Karpas-422 (cell line): ENCODE measurements at regions not wholly inside any gene's neighbourhood (a gene's known extent, or its start where the extent isn't known, plus 50 kb on each side); places are given as distances from the start of the nearest gene placed in this dataset.

Source experiments
- DNase-seq: peaks from one replicate; pipeline ENCODE4 v3.0.0-alpha.2; 2015
- H2AFZ ChIP-seq: fragments of 200-600 bp; sonication (generic); 2 replicates; pipeline ENCODE4 v1.6.1; 2014; ENCODE audit warnings: antibody characterized with exemption, low read length, mixed read lengths
- H3K27ac ChIP-seq: fragments of 200-600 bp; sonication (generic); 2 replicates; pipeline ENCODE4 v1.5.1; 2014; ENCODE audit warnings: mild to moderate bottlenecking, low read length, moderate library complexity
- H3K27me3 ChIP-seq: fragments of 200-600 bp; sonication (generic); 2 replicates; pipeline ENCODE4 v1.6.1; 2014; ENCODE audit warnings: low read length, mixed read lengths
- H3K36me3 ChIP-seq: fragments of 200-600 bp; sonication (generic); 2 replicates; pipeline ENCODE4 v1.6.1; 2014; ENCODE audit warnings: low read length, mixed read lengths; ENCODE audit not compliant: insufficient read depth
- H3K4me1 ChIP-seq: fragments of 200-600 bp; sonication (generic); 2 replicates; pipeline ENCODE4 v1.6.1; 2014; ENCODE audit warnings: mild to moderate bottlenecking, low read length, mixed read lengths
- H3K4me2 ChIP-seq: fragments of 200-600 bp; sonication (generic); 2 replicates; pipeline ENCODE4 v1.6.1; 2014; ENCODE audit warnings: low read length, low read depth, mild to moderate bottlenecking; ENCODE audit not compliant: poor library complexity, severe bottlenecking
- H3K4me3 ChIP-seq: fragments of 200-600 bp; sonication (generic); 2 replicates; pipeline ENCODE4 v1.5.1; 2014; ENCODE audit warnings: mild to moderate bottlenecking, antibody characterized with exemption, low read length, mixed read lengths
- H3K79me2 ChIP-seq: fragments of 200-600 bp; sonication (generic); 2 replicates; pipeline ENCODE4 v1.6.1; 2014; ENCODE audit warnings: mild to moderate bottlenecking, low read length, mixed read lengths
- H3K9ac ChIP-seq: fragments of 200-600 bp; sonication (generic); 2 replicates; pipeline ENCODE4 v1.6.0; 2014; ENCODE audit warnings: low read length
- H3K9me2 ChIP-seq: fragments of 200-600 bp; sonication (generic), shearing (Covaris generic); replicated peaks from 2 replicates; pipeline ENCODE4 v1.6.0; 2014; ENCODE audit warnings: mild to moderate bottlenecking, low read length, moderate library complexity; ENCODE audit not compliant: insufficient read depth
- H3K9me3 ChIP-seq: fragments of 300-700, 200-600 bp; sonication (generic); 2 replicates; pipeline ENCODE4 v1.6.1; 2014; ENCODE audit warnings: low read length, mixed read lengths
- H4K20me1 ChIP-seq: fragments of 200-600 bp; sonication (generic); 2 replicates; pipeline ENCODE4 v1.6.1; 2014; ENCODE audit warnings: mild to moderate bottlenecking, antibody characterized with exemption, low read length, low read depth; ENCODE audit not compliant: insufficient read depth

DNA sequence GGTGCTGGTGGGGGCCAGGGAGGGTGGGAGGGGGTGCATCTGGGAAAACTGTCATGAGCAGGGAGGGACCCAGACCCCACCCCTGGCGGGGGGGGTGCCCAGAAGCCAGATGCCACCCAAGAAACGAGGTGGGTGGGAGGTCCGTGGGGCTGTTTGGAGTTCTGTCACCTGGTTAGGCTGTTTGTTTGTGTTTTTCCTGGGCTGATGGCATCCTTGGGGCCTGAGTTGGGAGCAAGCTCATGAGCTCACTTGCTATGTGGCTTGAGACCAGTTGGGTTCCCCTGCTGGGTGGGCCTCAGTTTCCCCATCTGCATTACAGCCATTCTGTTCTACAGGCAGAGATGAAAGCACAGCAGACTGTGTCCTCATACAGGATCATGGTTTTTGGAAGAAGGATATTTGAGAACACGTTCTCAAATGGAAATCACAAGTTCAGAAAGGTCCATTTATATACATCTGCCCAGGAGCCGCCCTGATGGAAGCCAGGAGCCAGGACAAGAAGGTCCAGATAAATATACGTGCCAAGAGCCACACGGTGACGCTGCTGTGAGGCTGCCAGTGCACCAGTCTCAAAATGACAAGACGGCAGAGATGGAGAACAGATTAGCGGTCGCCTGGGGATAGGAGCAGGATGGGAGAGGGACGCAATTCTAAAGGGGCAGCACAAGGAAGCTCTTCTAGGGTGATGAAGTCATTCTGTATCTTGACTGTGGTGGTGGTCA is 312.9 kb downstream of the MN1 start:
- no peak overlapping the region for H3K4me2 ChIP-seq
- no peaks in the 10 kb centered on the region for H3K27me3 ChIP-seq
- no peak overlapping the region for H3K27ac ChIP-seq
- H3K9me2 ChIP-seq, result no peaks in the 10 kb centered on the region
- H4K20me1 ChIP-seq, result no peaks in the 10 kb centered on the region
- no peaks in the 10 kb centered on the region for H3K4me1 ChIP-seq
- no peaks in the 10 kb centered on the region for H3K79me2 ChIP-seq
- no peak overlapping the region for H3K9ac ChIP-seq
- no peaks in the 10 kb centered on the region for H3K9me3 ChIP-seq
- H2AFZ ChIP-seq, result no peak overlapping the region
- no peaks in the 10 kb centered on the region for H3K36me3 ChIP-seq
- DNase-seq, result no peak
- H3K4me3 ChIP-seq, result no peak overlapping the region

DNA sequence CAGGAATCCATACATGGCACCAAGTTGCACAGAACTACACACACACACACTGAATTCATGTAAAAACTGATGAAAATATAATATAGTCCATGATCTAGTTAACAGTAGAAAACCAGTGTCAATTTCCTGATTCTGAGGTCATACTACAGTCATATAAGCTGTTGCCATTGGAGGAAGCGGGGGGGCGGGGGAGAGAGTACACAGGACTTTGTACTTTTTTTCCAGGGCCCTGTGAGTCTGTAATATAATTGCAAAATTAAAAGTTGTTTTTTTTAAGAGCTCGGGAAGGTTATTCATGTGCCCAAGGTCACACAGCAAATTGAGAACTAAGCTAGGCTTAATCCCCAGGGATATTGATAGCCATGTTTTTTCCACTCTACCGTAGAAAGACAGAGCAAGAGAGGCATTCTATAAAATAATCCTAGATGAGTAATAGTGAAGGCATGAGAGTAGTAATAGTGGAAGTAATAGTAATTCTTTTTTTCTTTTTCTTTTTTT is 312.3 kb downstream of the MN1 start:
- H3K9me3 ChIP-seq, result no peaks in the 10 kb centered on the region
- no peaks in the 10 kb centered on the region for H3K4me1 ChIP-seq
- H3K27me3 ChIP-seq, result no peaks in the 10 kb centered on the region
- H2AFZ ChIP-seq, result no peak overlapping the region
- H3K9ac ChIP-seq, result no peak overlapping the region
- no peaks in the 10 kb centered on the region for H3K79me2 ChIP-seq
- no peak for DNase-seq
- H3K9me2 ChIP-seq, result no peaks in the 10 kb centered on the region
- H3K27ac ChIP-seq, result no peak overlapping the region
- H3K4me2 ChIP-seq, result no peak overlapping the region
- H3K36me3 ChIP-seq, result no peaks in the 10 kb centered on the region
- H4K20me1 ChIP-seq, result no peaks in the 10 kb centered on the region
- no peak overlapping the region for H3K4me3 ChIP-seq

DNA sequence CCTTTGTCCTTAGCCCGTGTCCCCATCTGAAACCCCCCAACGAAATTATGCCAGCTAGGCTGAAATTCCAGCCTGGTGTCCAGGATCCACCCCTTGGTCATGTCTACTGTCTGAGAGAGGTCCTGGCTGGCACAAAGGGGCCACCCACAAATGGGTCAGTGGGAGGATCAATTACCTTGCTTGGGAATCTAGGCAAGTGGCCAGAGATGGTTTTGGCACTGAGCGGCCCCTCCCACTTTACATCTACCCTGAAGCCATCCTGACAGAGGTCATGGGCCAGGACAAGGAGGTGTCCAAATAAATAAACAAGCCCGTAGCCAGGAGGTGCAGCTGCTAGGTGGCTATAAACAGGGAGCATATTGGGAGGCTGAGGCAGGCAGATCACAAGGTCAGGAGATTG is 311.5 kb downstream of the MN1 start:
- Histone ChIP-seq H3K27ac (no peak overlapping the region), H3K4me1 (no peaks in the 10 kb centered on the region), H3K4me2 (no peak overlapping the region), H3K4me3 (no peak overlapping the region), H2AFZ (no peak overlapping the region), H3K79me2 (no peaks in the 10 kb centered on the region), H4K20me1 (no peaks in the 10 kb centered on the region), H3K27me3 (no peaks in the 10 kb centered on the region), H3K9me2 (no peaks in the 10 kb centered on the region), H3K9me3 (no peaks in the 10 kb centered on the region), H3K36me3 (no peaks in the 10 kb centered on the region), H3K9ac (no peak overlapping the region)
- no peak for DNase-seq

DNA sequence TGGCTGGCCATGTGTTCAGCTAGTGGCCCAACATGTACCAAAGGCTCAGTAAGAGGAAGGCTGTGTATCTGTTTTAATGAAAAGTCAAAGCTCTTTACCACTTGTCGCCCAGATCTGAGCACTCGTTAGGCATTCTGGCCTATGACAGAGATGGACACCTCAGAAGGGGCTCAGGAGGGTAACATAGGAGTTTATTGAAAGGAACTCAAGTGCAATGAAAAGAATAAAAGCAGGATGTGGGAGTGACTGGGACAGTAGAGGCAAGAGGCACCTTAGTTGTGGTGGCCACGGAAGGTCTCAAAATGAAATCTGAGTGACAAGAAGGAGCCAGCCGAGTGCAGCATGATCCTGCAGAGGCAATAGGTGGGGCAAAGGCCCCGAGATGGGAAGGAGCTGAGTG is 309.7 kb downstream of the MN1 start:
- Histone ChIP-seq H2AFZ (no peak overlapping the region), H3K79me2 (no peaks in the 10 kb centered on the region), H3K4me1 (no peaks in the 10 kb centered on the region), H3K27ac (no peak overlapping the region), H3K36me3 (no peaks in the 10 kb centered on the region), H4K20me1 (no peaks in the 10 kb centered on the region), H3K9me2 (no peaks in the 10 kb centered on the region), H3K4me2 (no peak overlapping the region), H3K9ac (no peak overlapping the region), H3K9me3 (no peaks in the 10 kb centered on the region), H3K4me3 (no peak overlapping the region), H3K27me3 (no peaks in the 10 kb centered on the region)
- no peak for DNase-seq

DNA sequence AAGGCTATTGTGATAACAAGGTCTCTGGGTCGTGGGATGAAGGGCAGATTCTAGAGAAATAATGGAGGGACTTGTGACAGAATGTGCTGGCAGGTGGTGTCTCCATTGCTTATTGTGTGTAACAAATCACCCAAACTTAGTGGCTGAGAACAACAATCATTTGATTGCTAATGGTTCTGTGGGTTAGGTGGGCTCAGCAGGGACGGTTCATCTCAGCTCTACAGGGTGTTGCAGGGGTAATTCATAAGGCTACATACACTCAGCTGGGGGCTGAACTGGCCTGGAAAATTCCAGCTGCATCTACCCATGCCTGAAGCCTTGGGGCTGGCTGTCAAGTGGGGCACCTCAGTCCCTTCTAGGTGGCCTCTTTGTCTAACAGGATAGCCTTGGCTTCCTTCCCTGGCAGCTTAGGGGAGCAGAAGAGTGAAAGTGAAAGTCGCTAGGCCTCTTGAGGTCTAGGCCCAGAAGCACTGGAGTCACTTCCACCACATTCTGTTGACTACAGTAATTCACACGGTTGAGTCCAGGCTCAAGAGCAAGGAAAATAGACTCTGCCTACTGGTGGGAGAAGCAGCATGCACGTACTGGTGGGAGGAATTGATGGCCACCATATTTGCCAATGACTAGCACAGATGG is 308.9 kb downstream of the MN1 start:
- H4K20me1 ChIP-seq, result no peaks in the 10 kb centered on the region
- H3K27me3 ChIP-seq, result no peaks in the 10 kb centered on the region
- DNase-seq, result no peak

DNA sequence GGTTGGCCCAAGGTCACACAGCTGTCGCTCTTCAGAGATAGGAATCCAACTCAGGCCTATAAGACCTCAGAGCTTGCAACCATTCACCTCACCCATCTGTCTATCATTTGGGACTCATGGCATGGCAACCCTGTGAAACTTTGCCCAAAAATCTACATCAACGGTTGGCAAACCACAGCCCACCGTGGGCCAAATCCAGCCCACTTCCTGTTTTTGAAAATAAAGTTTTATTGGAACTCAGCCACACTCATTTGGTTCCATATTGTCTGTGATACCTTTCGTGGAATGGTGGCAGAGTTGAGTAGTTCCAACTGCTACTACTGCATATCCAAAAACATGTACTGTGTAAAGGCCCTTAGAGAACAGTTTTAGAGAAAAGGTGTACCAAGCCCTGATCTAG is 307.8 kb downstream of the MN1 start:
- no peak overlapping the region for H3K4me3 ChIP-seq
- no peaks in the 10 kb centered on the region for H3K36me3 ChIP-seq
- H2AFZ ChIP-seq, result no peak overlapping the region
- H3K27me3 ChIP-seq, result no peaks in the 10 kb centered on the region
- H3K4me1 ChIP-seq, result no peaks in the 10 kb centered on the region
- H3K79me2 ChIP-seq, result no peaks in the 10 kb centered on the region
- no peak overlapping the region for H3K9ac ChIP-seq
- H4K20me1 ChIP-seq, result no peaks in the 10 kb centered on the region
- no peaks in the 10 kb centered on the region for H3K9me2 ChIP-seq
- no peak overlapping the region for H3K4me2 ChIP-seq
- DNase-seq, result no peak
- H3K9me3 ChIP-seq, result no peaks in the 10 kb centered on the region
- no peak overlapping the region for H3K27ac ChIP-seq

More for the DNA sequence above, 308.9 kb downstream of the MN1 start:
- Histone ChIP-seq H3K36me3 (no peaks in the 10 kb centered on the region), H3K4me3 (no peak overlapping the region), H2AFZ (no peak overlapping the region), H3K4me1 (no peaks in the 10 kb centered on the region), H3K79me2 (no peaks in the 10 kb centered on the region), H3K9me2 (no peaks in the 10 kb centered on the region), H3K9me3 (no peaks in the 10 kb centered on the region), H3K4me2 (no peak overlapping the region), H3K9ac (no peak overlapping the region), H3K27ac (no peak overlapping the region)

DNA sequence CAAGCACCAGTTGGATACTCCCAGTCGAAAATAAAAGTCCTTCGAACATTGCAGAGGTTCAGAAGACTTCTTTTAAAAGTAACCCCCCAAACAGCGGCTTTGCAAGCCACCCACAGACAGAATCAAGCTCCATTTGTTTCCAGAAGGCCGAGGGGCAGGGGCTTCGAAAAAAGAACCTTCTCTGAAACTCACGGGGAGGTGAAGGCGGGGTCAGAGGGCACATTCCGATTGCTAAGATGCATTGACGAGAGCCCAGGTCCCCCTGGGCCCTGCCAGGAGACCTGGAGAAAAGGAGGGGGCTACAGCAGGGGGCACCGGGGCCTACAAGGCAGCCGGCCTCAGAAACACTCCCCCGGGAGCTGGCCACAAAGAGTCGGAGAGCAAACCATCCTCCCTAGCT is 306.8 kb downstream of the MN1 start:
- Histone ChIP-seq H3K79me2 (no peaks in the 10 kb centered on the region), H3K36me3 (no peaks in the 10 kb centered on the region), H3K27ac (no peak overlapping the region), H3K9me2 (no peaks in the 10 kb centered on the region), H3K4me3 (no peak overlapping the region), H3K4me1 (no peaks in the 10 kb centered on the region), H3K27me3 (no peaks in the 10 kb centered on the region), H3K4me2 (no peak overlapping the region), H2AFZ (no peak overlapping the region), H3K9ac (no peak overlapping the region), H4K20me1 (no peaks in the 10 kb centered on the region), H3K9me3 (no peaks in the 10 kb centered on the region)
- DNase-seq, result no peak

DNA sequence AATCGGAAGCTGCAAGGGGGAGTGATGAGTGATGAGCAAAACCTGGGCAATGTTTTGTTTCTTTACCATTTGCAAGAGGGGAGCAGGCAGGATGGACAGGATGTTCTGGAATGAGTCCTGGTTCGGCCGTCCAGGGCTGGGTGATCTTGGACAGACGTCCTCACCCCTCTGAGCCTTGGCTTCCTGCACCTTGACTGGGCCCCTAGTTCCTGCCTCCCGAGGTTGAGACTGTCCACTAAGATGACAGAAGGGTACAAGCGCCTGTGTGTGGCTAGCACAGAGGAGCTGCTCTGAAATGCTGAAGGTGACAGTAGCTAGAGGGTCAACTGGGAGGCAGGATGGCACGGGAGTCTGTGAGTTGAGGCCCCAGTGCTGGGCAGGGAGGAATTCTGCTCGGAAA is 306.2 kb downstream of the MN1 start:
- no peaks in the 10 kb centered on the region for H3K9me2 ChIP-seq
- no peaks in the 10 kb centered on the region for H3K4me1 ChIP-seq
- H3K9ac ChIP-seq, result no peak overlapping the region
- H4K20me1 ChIP-seq, result no peaks in the 10 kb centered on the region
- H3K27ac ChIP-seq, result no peak overlapping the region
- no peaks in the 10 kb centered on the region for H3K79me2 ChIP-seq
- no peak overlapping the region for H3K4me2 ChIP-seq
- no peak for DNase-seq
- H3K36me3 ChIP-seq, result no peaks in the 10 kb centered on the region
- no peak overlapping the region for H3K4me3 ChIP-seq
- no peaks in the 10 kb centered on the region for H3K9me3 ChIP-seq
- H3K27me3 ChIP-seq, result no peaks in the 10 kb centered on the region
- no peak overlapping the region for H2AFZ ChIP-seq
